Upper lobe of left lung (tissue), 4 donors: ENCODE measurements at regions not wholly inside any gene's neighbourhood (a gene's known extent, or its start where the extent isn't known, plus 50 kb on each side); places are given as distances from the start of the nearest gene placed in this dataset.

Source experiments
- EP300 ChIP-seq, 4 donors: sonication (generic); formaldehyde crosslinking; IDR thresholded peaks; one replicate each; pipeline ENCODE4 v1.5.1; 2017; ENCODE audit warnings: antibody characterized with exemption in 4 of 4, control low read depth in 2 of 4
- POLR2A ChIP-seq, 4 donors: fragments of 450-650 bp; IDR thresholded peaks; one replicate each; pipeline ENCODE4 v1.5.1; 2016 to 2017; ENCODE audit warnings: antibody characterized with exemption in 4 of 4, mild to moderate bottlenecking in 2 of 4
- POLR2AphosphoS5 ChIP-seq, 2 donors: sonication (generic); formaldehyde crosslinking; IDR thresholded peaks; one replicate each; pipeline ENCODE4 v1.5.1; 2017; ENCODE audit warnings: antibody characterized with exemption in 2 of 2
- TF ChIP-seq, protein P1 (sequence below), 6 experiments: fragments of 450-650 bp in 4 of 6; fragments of 200-600 bp in 2 of 6; sonication (generic) in 2 of 6; IDR thresholded peaks; one replicate each; pipeline ENCODE4 v1.5.1; 2016 to 2019; ENCODE audit warnings: antibody characterized with exemption in 6 of 6

DNA sequence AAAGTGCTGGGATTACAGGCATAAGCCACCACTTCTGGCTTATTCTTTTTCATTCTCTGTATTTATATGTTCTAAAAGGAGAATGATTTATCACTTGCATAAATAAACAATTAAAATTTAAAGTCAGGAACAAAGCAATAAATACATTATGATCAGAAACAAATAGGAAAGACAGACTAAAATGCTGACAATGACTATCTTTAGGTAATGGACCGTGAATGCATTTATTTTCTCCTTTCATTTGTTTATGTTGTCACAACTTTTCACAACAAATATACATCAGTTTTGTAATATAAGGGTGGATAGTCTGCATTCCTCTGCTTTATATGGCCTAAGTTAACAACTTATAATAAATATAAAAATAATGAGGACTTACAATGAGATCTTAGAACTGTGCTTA, 199.2 kb upstream of the EPHA4 start:
- no peak for TF ChIP-seq POLR2AphosphoS5 (IDR thresholded peaks at IDR 0.05)
- no peak for TF ChIP-seq POLR2A (IDR thresholded peaks at IDR 0.05)
- TF ChIP-seq, protein P1, sequence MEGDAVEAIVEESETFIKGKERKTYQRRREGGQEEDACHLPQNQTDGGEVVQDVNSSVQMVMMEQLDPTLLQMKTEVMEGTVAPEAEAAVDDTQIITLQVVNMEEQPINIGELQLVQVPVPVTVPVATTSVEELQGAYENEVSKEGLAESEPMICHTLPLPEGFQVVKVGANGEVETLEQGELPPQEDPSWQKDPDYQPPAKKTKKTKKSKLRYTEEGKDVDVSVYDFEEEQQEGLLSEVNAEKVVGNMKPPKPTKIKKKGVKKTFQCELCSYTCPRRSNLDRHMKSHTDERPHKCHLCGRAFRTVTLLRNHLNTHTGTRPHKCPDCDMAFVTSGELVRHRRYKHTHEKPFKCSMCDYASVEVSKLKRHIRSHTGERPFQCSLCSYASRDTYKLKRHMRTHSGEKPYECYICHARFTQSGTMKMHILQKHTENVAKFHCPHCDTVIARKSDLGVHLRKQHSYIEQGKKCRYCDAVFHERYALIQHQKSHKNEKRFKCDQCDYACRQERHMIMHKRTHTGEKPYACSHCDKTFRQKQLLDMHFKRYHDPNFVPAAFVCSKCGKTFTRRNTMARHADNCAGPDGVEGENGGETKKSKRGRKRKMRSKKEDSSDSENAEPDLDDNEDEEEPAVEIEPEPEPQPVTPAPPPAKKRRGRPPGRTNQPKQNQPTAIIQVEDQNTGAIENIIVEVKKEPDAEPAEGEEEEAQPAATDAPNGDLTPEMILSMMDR (IDR thresholded peaks at IDR 0.05) = no peak
- TF ChIP-seq EP300 (IDR thresholded peaks at IDR 0.05) = no peak
